Lower leg skin (tissue), 3 donors: ENCODE measurements at regions not wholly inside any gene's neighbourhood (a gene's known extent, or its start where the extent isn't known, plus 50 kb on each side); places are given as distances from the start of the nearest gene placed in this dataset.

Experiments used
- POLR2A ChIP-seq, 2 donors: fragments of 450-650 bp; IDR thresholded peaks; one replicate each; pipeline ENCODE4 v1.6.1; 2016 to 2017; ENCODE audit warnings: antibody characterized with exemption in 2 of 2, mild to moderate bottlenecking in 1 of 2, moderate library complexity in 1 of 2
- TF ChIP-seq, protein P1 (sequence below), 3 donors: fragments of 450-650 bp; IDR thresholded peaks; one replicate each; pipeline ENCODE4 v1.5.1; 2016; ENCODE audit warnings: antibody characterized with exemption in 3 of 3, mild to moderate bottlenecking in 3 of 3, moderate library complexity in 2 of 3

DNA sequence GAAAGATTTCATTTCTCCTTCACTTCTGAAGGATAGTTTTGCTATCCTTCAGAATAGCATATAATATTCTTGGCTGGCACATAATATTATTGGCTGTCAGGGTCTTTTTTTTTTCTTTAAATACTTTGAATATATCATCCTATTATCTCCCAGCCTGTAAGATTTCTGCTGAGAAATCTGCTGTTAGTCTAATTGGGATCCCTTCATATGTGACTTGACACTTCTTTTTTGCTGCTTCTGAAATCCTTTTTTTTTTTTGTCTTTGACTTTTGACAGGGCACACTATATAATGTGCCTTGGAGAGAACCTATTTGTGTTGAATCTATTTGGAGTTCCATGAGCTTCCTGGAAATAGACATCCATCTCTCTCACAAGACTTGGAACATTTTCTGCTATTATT is 136.9 kb upstream of the UBL3 start:
- TF ChIP-seq, protein P1, sequence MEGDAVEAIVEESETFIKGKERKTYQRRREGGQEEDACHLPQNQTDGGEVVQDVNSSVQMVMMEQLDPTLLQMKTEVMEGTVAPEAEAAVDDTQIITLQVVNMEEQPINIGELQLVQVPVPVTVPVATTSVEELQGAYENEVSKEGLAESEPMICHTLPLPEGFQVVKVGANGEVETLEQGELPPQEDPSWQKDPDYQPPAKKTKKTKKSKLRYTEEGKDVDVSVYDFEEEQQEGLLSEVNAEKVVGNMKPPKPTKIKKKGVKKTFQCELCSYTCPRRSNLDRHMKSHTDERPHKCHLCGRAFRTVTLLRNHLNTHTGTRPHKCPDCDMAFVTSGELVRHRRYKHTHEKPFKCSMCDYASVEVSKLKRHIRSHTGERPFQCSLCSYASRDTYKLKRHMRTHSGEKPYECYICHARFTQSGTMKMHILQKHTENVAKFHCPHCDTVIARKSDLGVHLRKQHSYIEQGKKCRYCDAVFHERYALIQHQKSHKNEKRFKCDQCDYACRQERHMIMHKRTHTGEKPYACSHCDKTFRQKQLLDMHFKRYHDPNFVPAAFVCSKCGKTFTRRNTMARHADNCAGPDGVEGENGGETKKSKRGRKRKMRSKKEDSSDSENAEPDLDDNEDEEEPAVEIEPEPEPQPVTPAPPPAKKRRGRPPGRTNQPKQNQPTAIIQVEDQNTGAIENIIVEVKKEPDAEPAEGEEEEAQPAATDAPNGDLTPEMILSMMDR (IDR thresholded peaks at IDR 0.05): no peak
- TF ChIP-seq POLR2A (IDR thresholded peaks at IDR 0.05): no peak
